HG02970 (cell line): ENCODE measurements at regions not wholly inside any gene's neighbourhood (a gene's known extent, or its start where the extent isn't known, plus 50 kb on each side); places are given as distances from the start of the nearest gene placed in this dataset.

Experiments used
- ATAC-seq: cut with Tn5 transposase; IDR thresholded peaks from one replicate; pipeline ENCODE4 v1.9.1; 2021; ENCODE audit warnings: mild to moderate bottlenecking, moderate library complexity, moderate number of reproducible peaks; ENCODE audit not compliant: unreplicated experiment, low FRiP score

- no peak for ATAC-seq
Observed at GRCh38 chrX:4193500-4194155, 480.2 kb upstream of the PRKX start.

GRCh38 chrX:4186331-4186730 is 472.9 kb upstream of the PRKX start:
- ATAC-seq, result no peak

- no peak for ATAC-seq
Observed at GRCh38 chrX:4185086-4185485, 471.6 kb upstream of the PRKX start.

GRCh38 chrX:4182408-4182806 is 469.0 kb upstream of the PRKX start:
- no peak for ATAC-seq

GRCh38 chrX:4181782-4182407 is 468.4 kb upstream of the PRKX start:
- no peak for ATAC-seq

GRCh38 chrX:4179031-4179430 is 465.6 kb upstream of the PRKX start:
- no peak for ATAC-seq

GRCh38 chrX:4175221-4175620 is 461.8 kb upstream of the PRKX start:
- no peak for ATAC-seq

- no peak for ATAC-seq
Observed at GRCh38 chrX:4173743-4174142, 460.3 kb upstream of the PRKX start.

GRCh38 chrX:4151798-4152197 is 438.3 kb upstream of the PRKX start:
- ATAC-seq, result no peak

- no peak for ATAC-seq
Observed at GRCh38 chrX:4150259-4150658, 436.8 kb upstream of the PRKX start.

GRCh38 chrX:4129626-4130025 is 416.2 kb upstream of the PRKX start:
- ATAC-seq, result no peak

GRCh38 chrX:4118666-4119530 is 405.4 kb upstream of the PRKX start:
- ATAC-seq, result no peak

GRCh38 chrX:4110964-4111363 is 397.5 kb upstream of the PRKX start:
- ATAC-seq, result no peak

GRCh38 chrX:4094926-4095325 is 381.5 kb upstream of the PRKX start:
- no peak for ATAC-seq

- no peak for ATAC-seq
Observed at GRCh38 chrX:4091046-4091760, 377.8 kb upstream of the PRKX start.

- ATAC-seq, result no peak
Observed at GRCh38 chrX:4059893-4060292, 346.4 kb upstream of the PRKX start.

GRCh38 chrX:4043951-4044350 is 330.5 kb upstream of the PRKX start:
- ATAC-seq, result no peak

- no peak for ATAC-seq
Observed at GRCh38 chrX:4035874-4036273, 322.4 kb upstream of the PRKX start.

GRCh38 chrX:4028151-4028550 is 314.7 kb upstream of the PRKX start:
- no peak for ATAC-seq

- ATAC-seq, result no peak
Observed at GRCh38 chrX:4005281-4005680, 291.8 kb upstream of the PRKX start.

GRCh38 chrX:4004822-4005221 is 291.4 kb upstream of the PRKX start:
- ATAC-seq, result no peak
